GM12874 (cell line): ENCODE measurements at regions not wholly inside any gene's neighbourhood (a gene's known extent, or its start where the extent isn't known, plus 50 kb on each side); places are given as distances from the start of the nearest gene placed in this dataset.

Experiments
- CTCF ChIP-seq: IDR thresholded peaks from 2 replicates; pipeline ENCODE4 v1.5.1; 2011; ENCODE audit warnings: low read depth, mild to moderate bottlenecking, control low read depth, low read length, moderate library complexity; ENCODE audit not compliant: insufficient read depth

- no peak for TF ChIP-seq CTCF
These were observed 587.3 kb upstream of the MMS22L start for GRCh38 chr6:97870273-97870672.

DNA sequence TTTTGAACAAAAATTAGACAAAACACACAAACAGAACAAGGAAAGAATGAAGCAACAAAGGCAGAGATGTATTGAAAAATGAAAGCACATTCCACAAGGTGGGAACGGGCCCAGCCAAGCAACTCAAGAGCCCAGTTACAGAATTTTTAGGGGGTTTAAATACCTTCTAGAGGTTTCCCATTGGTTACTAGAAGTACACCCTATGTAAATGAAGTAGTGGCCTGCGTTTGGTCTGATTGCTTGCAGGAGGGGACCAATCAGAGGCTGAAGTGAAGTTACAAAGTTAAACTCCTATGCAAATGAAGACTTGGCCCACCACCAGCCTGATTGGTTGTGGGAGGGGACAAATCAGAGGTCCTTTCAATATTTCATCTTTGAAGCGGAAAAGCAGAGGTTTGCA lies 593.7 kb upstream of the MMS22L start:
- no peak for TF ChIP-seq CTCF

- TF ChIP-seq CTCF, result no peak
These were observed 599.7 kb upstream of the MMS22L start for GRCh38 chr6:97882755-97883154.

DNA sequence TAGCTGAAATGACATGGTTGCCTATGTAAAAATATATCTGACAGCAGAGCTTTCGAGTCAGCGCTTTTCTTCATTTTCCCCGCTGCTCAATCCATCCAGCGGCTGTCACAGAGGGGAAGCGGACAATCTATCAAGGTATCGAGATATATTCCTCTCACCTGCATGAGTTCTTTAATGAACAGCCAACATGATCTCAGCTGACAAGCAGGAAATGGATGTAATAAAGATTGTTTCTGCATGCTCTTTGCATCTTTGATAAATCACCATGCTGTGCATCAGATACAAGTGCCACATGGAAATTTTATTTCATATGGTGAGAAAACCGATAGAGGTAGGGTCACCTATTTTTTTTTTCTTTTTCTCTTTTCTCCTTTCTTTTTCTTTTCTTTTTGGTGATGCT lies 602.3 kb upstream of the MMS22L start:
- no peak for TF ChIP-seq CTCF

- TF ChIP-seq CTCF, result no peak
These were observed 602.8 kb upstream of the MMS22L start for GRCh38 chr6:97885828-97886227.

- TF ChIP-seq CTCF, result no peak
These were observed 618.5 kb upstream of the MMS22L start for GRCh38 chr6:97901531-97901930.

GRCh38 chr6:97909380-97909779 lies 626.4 kb upstream of the MMS22L start:
- no peak for TF ChIP-seq CTCF

- no peak for TF ChIP-seq CTCF
These were observed 630.7 kb upstream of the MMS22L start for GRCh38 chr6:97913721-97914120.
